Neural crest cell (in vitro differentiated cells): ENCODE measurements at regions not wholly inside any gene's neighbourhood (a gene's known extent, or its start where the extent isn't known, plus 50 kb on each side); places are given as distances from the start of the nearest gene placed in this dataset.
A peak's percentile ranks its signal among the peaks of the same experiment; 100 is the strongest.

ENCODE experiments used
- DNase-seq: peaks from one replicate; pipeline ENCODE4 v3.0.0; 2021; ENCODE audit warnings: low read depth, mixed read lengths, low spot score
- H3K27ac Mint-ChIP-seq: one replicate; pipeline ENCODE4 v1.8.0; 2021; ENCODE audit warnings: mild to moderate bottlenecking, mixed read lengths; ENCODE audit not compliant: unreplicated experiment
- H3K27me3 Mint-ChIP-seq: 2 replicates; pipeline ENCODE4 v1.8.0; 2021; ENCODE audit warnings: low read depth, mild to moderate bottlenecking, mixed read lengths
- H3K36me3 Mint-ChIP-seq: 2 replicates; pipeline ENCODE4 v1.8.0; 2021; ENCODE audit warnings: low read depth, mild to moderate bottlenecking, mixed read lengths
- H3K4me1 Mint-ChIP-seq: 2 replicates; pipeline ENCODE4 v1.8.0; 2021; ENCODE audit warnings: mixed read lengths
- H3K4me3 Mint-ChIP-seq: one replicate; pipeline ENCODE4 v1.8.0; 2021; ENCODE audit warnings: mild to moderate bottlenecking, mixed read lengths
- H3K9me3 Mint-ChIP-seq: 2 replicates; pipeline ENCODE4 v1.8.0; 2021; ENCODE audit warnings: mixed read lengths
- CTCF ChIP-seq: fragments of 200-600 bp; sonication (generic); conservative IDR thresholded peaks from 2 replicates; pipeline ENCODE4 v1.5.0; 2021; ENCODE audit warnings: antibody characterized with exemption, mild to moderate bottlenecking

DNA sequence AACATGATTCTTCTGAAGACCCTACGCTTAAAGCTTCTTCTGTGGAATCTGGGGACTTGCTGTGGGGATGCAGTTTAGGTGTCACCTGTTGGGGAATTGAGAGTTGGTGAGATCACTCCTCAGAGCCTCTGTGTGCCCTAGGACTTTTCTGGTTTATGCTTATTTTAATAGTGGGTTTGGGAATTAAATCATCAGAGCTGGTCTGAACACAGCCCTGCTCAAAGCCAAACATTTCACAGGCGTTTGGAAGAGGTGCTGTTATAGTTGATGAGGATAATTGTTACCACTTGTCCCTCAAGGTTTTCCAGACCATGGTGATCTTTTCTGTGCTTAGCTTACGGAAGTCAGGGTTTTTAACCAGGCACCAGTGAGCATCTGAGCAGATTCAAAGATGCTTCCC is 106.1 kb downstream of the EBLN1 start:
- H3K27ac Mint-ChIP-seq = no peak overlapping the region
- TF ChIP-seq CTCF = no peak
- no peaks in the 10 kb centered on the region for H3K27me3 Mint-ChIP-seq
- H3K9me3 Mint-ChIP-seq = peaks cover 6% of the 10 kb centered on the region
- DNase-seq = no peak
- H3K36me3 Mint-ChIP-seq = no peaks in the 10 kb centered on the region
- no peak overlapping the region for H3K4me3 Mint-ChIP-seq
- H3K4me1 Mint-ChIP-seq = no peaks in the 10 kb centered on the region

GRCh38 chr10:22111260-22111659 is 106.6 kb downstream of the EBLN1 start:
- Mint-ChIP-seq H3K27me3 (no peaks in the 10 kb centered on the region), H3K36me3 (no peaks in the 10 kb centered on the region), H3K4me1 (no peaks in the 10 kb centered on the region), H3K27ac (no peak overlapping the region), H3K4me3 (no peak overlapping the region), H3K9me3 (peaks cover 6% of the 10 kb centered on the region)
- no peak for DNase-seq
- no peak for TF ChIP-seq CTCF

DNA sequence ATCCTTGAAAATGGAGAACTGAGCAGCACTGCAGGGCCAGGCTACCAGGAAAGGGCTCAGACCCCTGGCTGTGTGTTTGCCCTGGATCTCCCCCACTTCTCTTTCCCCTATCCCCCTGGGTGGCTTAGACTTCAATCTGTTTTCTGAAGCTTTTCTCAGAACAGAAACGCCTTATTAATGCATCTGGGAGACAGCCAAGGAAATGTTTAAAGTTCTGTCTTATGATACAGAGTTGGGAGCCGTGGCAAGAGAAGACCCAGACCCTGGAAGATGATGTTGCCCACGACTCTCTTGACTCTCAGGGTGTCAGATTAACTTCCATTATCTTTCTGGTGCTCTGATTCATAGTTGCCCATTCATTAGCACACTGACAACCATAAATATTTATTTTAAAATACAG is 107.1 kb downstream of the EBLN1 start:
- no peak for TF ChIP-seq CTCF
- peaks cover 6% of the 10 kb centered on the region for H3K9me3 Mint-ChIP-seq
- H3K27me3 Mint-ChIP-seq = no peaks in the 10 kb centered on the region
- H3K36me3 Mint-ChIP-seq = no peaks in the 10 kb centered on the region
- no peak overlapping the region for H3K27ac Mint-ChIP-seq
- no peak for DNase-seq
- H3K4me3 Mint-ChIP-seq = no peak overlapping the region
- no peaks in the 10 kb centered on the region for H3K4me1 Mint-ChIP-seq

DNA sequence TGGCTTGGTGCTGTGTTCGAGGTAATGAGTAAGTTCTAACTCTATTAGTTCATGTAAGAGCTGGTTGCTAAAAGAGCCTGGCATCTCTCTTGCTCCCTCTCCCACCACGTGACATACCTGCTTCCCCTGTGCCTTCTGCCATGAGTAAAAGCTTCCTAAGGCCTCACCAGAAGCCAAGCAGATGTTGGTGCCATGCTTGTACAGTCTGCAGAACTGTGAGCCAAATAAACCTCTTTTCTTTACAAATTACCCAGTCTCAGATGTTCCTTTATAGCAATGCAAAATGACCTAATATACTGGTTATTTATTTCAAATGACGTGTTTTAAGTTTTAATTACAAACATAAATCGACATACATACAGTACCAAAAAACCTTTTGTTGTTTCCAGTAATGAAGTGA is 101.7 kb upstream of the DNAJC1 start:
- Mint-ChIP-seq H3K27me3 (no peaks in the 10 kb centered on the region), H3K27ac (no peak overlapping the region), H3K9me3 (no peaks in the 10 kb centered on the region), H3K4me3 (no peak overlapping the region), H3K36me3 (no peaks in the 10 kb centered on the region), H3K4me1 (no peaks in the 10 kb centered on the region)
- no peak for DNase-seq
- TF ChIP-seq CTCF = no peak

- no peak for DNase-seq
- Mint-ChIP-seq H3K36me3 (no peaks in the 10 kb centered on the region), H3K4me3 (no peak overlapping the region), H3K27ac (no peak overlapping the region), H3K4me1 (no peaks in the 10 kb centered on the region), H3K27me3 (no peaks in the 10 kb centered on the region), H3K9me3 (no peaks in the 10 kb centered on the region)
- peak; percentile 50 for TF ChIP-seq CTCF
Observed at GRCh38 chr10:22103701-22104470, 100.4 kb upstream of the DNAJC1 start.
